PC-3 (cell line): ENCODE measurements at regions not wholly inside any gene's neighbourhood (a gene's known extent, or its start where the extent isn't known, plus 50 kb on each side); places are given as distances from the start of the nearest gene placed in this dataset.

Source experiments
- EZH2 ChIP-seq: fragments of 300-600 bp; sonication (generic); IDR thresholded peaks from one replicate; pipeline ENCODE4 v1.6.1; 2017; ENCODE audit warnings: antibody characterized with exemption, mild to moderate bottlenecking, low read length; ENCODE audit not compliant: unreplicated experiment
- EZH2phosphoT487 ChIP-seq: fragments of 300-600 bp; sonication (generic); IDR thresholded peaks from 2 replicates; pipeline ENCODE4 v1.6.1; 2018; ENCODE audit warnings: mild to moderate bottlenecking, antibody characterized with exemption, low read length, borderline replicate concordance
- TF ChIP-seq, protein P1 (sequence below): fragments of 300-600 bp; sonication (generic); conservative IDR thresholded peaks from 2 replicates; pipeline ENCODE4 v1.5.1; 2017; ENCODE audit warnings: antibody characterized with exemption, low read depth, mild to moderate bottlenecking, low read length

DNA sequence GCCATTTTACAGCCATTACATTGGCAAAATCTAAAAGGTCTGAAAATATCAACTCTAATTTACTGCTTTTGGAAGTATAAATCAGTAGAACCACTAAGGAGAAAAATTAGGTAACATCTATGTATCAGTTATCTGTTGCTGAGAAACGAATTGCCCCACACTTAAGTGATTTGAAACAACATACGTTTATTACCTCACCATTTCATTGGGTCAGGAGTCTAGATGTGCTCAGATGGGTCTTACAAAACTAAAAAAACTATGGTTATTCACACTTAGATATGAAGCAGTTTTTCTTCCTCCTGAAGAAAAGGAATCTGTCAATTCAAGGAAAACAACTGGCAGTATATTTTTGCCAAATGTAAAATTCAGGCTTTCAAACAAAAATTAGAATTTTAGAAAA, 80.1 kb upstream of the APBB1IP start:
- TF ChIP-seq, protein P1, sequence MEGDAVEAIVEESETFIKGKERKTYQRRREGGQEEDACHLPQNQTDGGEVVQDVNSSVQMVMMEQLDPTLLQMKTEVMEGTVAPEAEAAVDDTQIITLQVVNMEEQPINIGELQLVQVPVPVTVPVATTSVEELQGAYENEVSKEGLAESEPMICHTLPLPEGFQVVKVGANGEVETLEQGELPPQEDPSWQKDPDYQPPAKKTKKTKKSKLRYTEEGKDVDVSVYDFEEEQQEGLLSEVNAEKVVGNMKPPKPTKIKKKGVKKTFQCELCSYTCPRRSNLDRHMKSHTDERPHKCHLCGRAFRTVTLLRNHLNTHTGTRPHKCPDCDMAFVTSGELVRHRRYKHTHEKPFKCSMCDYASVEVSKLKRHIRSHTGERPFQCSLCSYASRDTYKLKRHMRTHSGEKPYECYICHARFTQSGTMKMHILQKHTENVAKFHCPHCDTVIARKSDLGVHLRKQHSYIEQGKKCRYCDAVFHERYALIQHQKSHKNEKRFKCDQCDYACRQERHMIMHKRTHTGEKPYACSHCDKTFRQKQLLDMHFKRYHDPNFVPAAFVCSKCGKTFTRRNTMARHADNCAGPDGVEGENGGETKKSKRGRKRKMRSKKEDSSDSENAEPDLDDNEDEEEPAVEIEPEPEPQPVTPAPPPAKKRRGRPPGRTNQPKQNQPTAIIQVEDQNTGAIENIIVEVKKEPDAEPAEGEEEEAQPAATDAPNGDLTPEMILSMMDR, result no peak
- TF ChIP-seq EZH2 (no peak), EZH2phosphoT487 (no peak)
